ENCODE measurements at regions not wholly inside any gene's neighbourhood (a gene's known extent, or its start where the extent isn't known, plus 50 kb on each side); places are given as distances from the start of the nearest gene placed in this dataset.

GRCh38 chr1:182118851-182119250, 57.3 kb upstream of the ZNF648 start:
- DNase-seq, result no peak

- no peak for DNase-seq
Measured at GRCh38 chr1:182114627-182115023, 53.1 kb upstream of the ZNF648 start.

GRCh38 chr1:182113879-182114626, 52.5 kb upstream of the ZNF648 start:
- DNase-seq, result no peak

- no peak for DNase-seq
Measured at GRCh38 chr1:182111496-182111895, 50.0 kb upstream of the ZNF648 start.
